ENCODE measurements at regions not wholly inside any gene's neighbourhood (a gene's known extent, or its start where the extent isn't known, plus 50 kb on each side); places are given as distances from the start of the nearest gene placed in this dataset.

DNA sequence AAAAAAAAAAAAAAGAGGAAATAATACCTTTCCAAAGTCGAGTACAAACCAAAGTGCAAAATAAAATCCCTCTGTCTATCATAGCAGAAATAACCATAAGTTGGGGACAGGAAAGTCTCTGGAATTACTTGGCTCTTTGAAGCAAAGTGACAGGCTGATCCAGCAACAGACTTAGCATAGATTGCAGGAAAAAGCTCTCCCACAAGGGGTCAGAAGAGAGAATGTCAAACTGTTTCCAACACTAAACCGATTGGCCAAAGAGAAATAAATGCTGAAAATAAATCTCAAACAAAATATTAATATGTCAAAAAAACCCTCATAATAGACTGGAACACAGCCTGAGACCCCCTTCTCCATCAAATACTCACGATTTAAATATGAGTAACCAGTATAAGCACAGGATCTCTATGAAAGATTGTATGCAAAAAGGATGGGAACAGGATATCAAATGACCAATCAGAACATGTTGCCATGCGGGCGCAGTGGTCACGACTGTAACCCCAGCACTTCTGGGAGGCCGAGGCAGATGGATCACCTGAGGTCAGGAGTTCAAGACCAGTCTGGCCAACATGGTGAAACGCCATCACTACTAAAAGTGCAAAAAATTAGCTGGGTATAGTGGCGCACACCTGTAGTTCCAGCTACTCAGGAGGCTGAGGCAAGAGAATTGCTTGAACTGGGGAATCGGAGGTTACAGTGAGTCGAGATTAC lies 1000.7 kb upstream of the LRRN3 start:
- peak in 2 of 3 donors; percentile 9 to 57 for DNase-seq (ENCODE audit: low read depth in 2 of 3, low spot score in 2 of 3)

- no peak for DNase-seq (ENCODE audit: low read depth in 2 of 3, low spot score in 2 of 3)
Measured at GRCh38 chr7:110095372-110096052, 995.4 kb upstream of the LRRN3 start.

GRCh38 chr7:110104243-110104642 lies 986.7 kb upstream of the LRRN3 start:
- DNase-seq (ENCODE audit: low read depth in 2 of 3, low spot score in 2 of 3), result no peak

DNA sequence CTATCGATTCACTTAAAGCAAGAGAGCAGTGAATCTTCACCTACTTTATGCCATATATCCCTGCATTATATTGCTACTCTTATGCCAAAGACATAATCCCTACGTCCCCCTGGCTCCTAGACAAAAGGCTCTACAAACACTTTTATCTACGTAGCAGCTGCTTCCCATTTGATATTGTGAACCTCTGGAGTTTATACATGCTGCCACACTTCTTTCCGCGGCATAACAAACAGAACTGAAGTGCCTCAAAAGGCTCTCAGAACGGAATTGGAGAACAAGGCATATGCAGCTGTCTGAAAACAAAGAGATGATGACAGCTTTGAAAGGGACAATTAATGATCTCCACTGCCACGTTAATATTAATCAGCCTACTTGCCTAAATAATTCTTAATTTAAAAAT lies 985.6 kb upstream of the LRRN3 start:
- no peak for DNase-seq (ENCODE audit: low read depth in 2 of 3, low spot score in 2 of 3)

GRCh38 chr7:110105840-110106239 lies 985.1 kb upstream of the LRRN3 start:
- no peak for DNase-seq (ENCODE audit: low read depth in 2 of 3, low spot score in 2 of 3)

DNA sequence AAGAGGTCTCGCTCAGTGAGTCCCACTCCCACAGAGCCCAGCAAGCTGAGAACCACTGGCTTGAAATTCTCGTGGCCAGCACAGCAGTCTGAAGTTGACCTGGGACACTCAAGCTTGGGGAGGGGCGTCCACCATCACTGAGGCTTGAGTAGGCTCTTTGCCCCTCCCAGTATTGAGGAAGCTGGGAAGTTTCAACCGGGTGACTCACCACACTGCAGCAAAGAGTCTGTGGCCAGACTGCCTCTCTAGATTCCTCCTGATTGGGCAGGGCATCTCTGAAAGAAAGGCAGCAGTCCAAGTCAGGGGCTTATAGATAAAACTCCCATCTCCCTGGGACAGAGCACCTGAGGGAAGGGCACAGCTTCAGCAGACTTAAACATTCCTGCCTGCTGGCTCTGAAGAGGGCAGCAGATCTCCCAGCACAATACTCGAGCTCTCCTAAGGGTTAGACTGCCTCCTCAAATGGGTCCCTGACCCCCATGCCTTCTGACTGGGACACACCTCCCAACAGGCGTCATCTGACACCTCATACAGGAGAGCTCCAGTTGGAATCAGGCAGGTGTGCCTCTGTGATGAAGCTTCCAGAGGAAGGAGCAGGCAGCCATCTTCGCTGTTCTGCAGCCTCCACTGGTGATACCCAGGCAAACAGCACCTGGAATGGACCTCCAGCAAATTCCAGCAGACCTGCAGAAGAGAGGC lies 970.9 kb upstream of the LRRN3 start:
- no peak for DNase-seq (ENCODE audit: low read depth in 2 of 3, low spot score in 2 of 3)

- no peak for DNase-seq (ENCODE audit: low read depth in 2 of 3, low spot score in 2 of 3)
Measured at GRCh38 chr7:110129159-110129558, 961.8 kb upstream of the LRRN3 start.

DNA sequence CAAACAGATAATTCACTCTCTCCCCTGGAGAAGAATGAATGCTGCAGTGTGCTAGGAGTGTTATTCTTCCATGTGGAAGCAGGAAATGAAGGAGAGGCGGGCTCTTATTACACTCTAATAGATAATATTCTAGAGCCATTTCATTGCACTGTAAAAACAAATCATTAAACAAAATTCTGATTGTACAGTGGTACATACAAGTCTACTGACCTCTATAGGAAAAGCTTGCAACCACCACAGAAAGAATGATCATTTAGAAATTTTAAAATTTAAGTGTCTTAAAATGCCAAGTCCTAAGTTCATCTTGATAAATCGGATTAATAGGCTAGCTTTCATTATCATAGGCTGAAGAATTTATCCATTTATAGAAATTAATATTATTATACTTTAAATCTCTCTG lies 960.3 kb upstream of the LRRN3 start:
- no peak for DNase-seq (ENCODE audit: low read depth in 2 of 3, low spot score in 2 of 3)

DNA sequence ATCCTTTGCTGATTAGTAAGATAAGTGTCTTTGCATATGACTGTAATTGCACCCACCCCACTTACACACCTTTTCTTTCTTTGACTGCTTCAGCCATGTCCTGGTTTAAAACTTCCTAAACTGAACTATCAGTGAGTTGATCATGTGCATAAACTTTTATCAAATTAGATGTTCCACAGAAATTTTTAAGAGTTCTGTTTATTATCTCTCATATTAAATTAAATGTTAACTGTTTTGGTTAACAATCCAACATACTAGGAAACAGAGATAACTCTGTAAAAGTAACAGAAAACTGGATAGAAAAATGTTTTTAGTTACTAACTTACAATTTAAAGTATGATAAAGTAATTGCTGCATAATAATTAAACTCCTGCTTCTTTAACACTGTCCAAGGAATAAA lies 959.6 kb upstream of the LRRN3 start:
- no peak for DNase-seq (ENCODE audit: low read depth in 2 of 3, low spot score in 2 of 3)

DNA sequence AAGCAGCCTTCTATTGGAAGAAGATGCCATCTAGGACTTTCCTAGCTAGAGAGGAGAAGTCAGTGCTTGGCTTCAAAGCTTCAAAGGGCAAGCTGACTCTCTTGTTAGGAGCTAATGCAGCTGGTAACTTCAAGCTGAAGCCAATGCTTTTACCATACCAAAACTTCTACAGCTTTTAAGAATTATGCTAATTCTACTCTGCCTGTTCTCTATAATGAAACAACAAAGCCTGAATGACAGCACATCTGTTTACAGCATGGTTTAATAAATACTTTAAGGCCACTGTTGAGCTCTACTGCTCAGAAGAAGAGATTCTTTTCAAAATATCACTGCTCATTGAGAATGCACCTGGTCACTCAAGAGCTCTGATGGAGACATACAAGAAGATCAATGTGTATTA lies 951.9 kb upstream of the LRRN3 start:
- no peak for DNase-seq (ENCODE audit: low read depth in 2 of 3, low spot score in 2 of 3)

GRCh38 chr7:110142939-110143526 lies 947.9 kb upstream of the LRRN3 start:
- DNase-seq (ENCODE audit: low read depth in 2 of 3, low spot score in 2 of 3), result no peak

DNA sequence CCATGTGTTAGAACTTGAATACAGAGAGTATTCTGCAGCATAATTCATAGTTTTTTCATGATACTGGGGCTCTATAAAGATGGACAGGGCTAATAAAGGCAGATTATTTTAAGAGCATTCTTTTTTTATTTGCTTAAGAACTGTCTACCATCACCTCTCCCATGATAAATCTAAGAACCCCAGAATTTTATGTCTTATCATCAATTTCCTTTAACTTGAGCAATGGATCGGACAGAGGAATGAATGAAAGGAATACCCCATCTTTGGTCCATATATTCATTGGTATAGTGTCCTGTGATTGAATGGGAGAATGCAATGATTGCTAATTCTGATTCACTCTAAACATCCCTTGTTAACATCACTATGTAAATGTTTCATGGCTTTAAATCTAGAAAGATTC lies 946.3 kb upstream of the LRRN3 start:
- no peak for DNase-seq (ENCODE audit: low read depth in 2 of 3, low spot score in 2 of 3)

- DNase-seq (ENCODE audit: low read depth in 2 of 3, low spot score in 2 of 3), result no peak
Measured at GRCh38 chr7:110148054-110148453, 942.9 kb upstream of the LRRN3 start.

GRCh38 chr7:110153222-110153621 lies 937.7 kb upstream of the LRRN3 start:
- no peak for DNase-seq (ENCODE audit: low read depth in 2 of 3, low spot score in 2 of 3)

GRCh38 chr7:110156511-110156910 lies 934.4 kb upstream of the LRRN3 start:
- no peak for DNase-seq (ENCODE audit: low read depth in 2 of 3, low spot score in 2 of 3)

DNA sequence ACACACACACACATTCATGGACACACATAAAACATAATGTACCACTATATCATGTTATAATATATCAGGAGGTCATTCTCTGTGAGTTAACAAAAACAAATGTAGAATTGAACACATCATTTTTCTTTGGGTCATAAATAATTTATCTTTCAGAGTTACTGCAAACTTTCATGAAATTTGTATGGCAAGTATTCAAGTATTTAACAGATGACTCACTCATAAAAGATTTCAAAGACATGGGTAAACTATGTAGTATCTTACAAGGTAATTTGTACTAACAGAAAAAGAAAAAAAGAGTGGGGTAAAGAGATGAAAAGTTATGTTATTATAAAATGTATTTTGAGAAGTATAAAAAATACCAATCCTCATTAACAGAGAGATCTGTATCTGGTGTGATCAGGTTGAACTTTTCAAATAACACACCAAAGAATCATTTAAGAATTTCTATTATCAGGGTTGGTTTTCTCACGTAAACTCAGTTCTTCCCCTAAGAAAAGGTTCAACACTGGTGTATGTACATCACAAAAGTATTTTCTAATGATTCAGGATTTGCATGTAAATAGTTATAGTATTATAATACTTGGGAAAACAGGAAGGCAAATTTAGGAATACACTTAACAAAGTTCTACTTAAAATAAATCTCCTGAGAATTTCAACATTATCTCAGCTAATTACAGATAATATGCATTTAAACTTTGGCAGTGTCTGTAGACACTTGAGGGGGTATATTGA lies 933.1 kb upstream of the LRRN3 start:
- DNase-seq (ENCODE audit: low read depth in 2 of 3, low spot score in 2 of 3), result no peak

DNA sequence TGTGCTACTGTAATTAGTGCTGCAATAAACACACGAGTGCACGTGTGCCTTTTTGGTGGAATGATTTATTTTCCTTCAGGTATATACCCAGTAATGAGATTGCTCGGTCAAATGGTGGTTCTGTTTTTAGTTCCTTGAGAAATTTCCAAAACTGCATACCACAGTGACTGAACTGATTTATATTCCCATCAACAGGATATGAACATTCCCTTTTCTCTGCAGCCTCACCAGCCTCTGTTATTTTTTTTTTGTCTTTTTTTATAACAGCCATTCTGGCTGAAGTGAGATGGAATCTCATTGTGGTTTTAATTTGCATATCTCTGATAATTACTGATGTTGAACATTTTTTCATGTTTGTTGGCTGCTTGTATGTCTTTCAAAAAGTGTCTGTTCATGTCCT lies 922.9 kb upstream of the LRRN3 start:
- no peak for DNase-seq (ENCODE audit: low read depth in 2 of 3, low spot score in 2 of 3)

DNA sequence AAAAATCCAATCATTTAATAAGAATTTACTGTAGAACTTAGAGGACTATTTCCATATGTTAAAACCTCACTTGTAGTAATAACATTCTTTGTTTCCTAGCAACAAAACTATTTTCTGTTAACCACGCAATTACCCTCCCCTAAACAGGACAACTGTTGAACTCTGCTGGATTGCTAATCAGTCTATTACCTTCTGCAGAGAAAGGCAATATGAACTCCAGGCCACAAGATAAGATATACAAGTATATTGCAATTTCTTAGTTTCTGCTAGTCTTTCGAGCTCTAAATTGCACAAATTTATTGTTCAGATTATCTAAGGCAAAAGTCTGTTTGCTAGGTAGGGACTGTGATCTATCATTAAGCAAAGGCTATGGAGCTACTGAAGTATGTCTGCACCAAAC lies 920.1 kb upstream of the LRRN3 start:
- no peak for DNase-seq (ENCODE audit: low read depth in 2 of 3, low spot score in 2 of 3)

GRCh38 chr7:110177463-110177862 lies 913.5 kb upstream of the LRRN3 start:
- no peak for DNase-seq (ENCODE audit: low read depth in 2 of 3, low spot score in 2 of 3)

- DNase-seq (ENCODE audit: low read depth in 2 of 3, low spot score in 2 of 3), result no peak
Measured at GRCh38 chr7:110179037-110179436, 911.9 kb upstream of the LRRN3 start.

GRCh38 chr7:110181768-110182167 lies 909.2 kb upstream of the LRRN3 start:
- no peak for DNase-seq (ENCODE audit: low read depth in 2 of 3, low spot score in 2 of 3)
